Natural killer cell (primary cell): ENCODE measurements at regions not wholly inside any gene's neighbourhood (a gene's known extent, or its start where the extent isn't known, plus 50 kb on each side); places are given as distances from the start of the nearest gene placed in this dataset.

ENCODE experiments used
- ATAC-seq, 3 donors: fragments of 150-1000 bp in 2 of 3; fragments of 200-7000 bp in 1 of 3; cut with Tn5 transposase; 1 replicate in 1 of 3; 2 replicates in 2 of 3; pipeline ENCODE4 v1.10.0; 2021; ENCODE audit warnings: mild to moderate bottlenecking in 2 of 3, moderate library complexity in 2 of 3
- DNase-seq, 2 donors: peaks; one replicate each; pipeline versions ENCODE4 v3.0.0 to v3.0.0-alpha.2; 2013 to 2021; ENCODE audit warnings: mixed read lengths in 1 of 2
- H3K27ac ChIP-seq: one replicate; pipeline ENCODE4 v1.5.1; 2013; ENCODE audit warnings: mild to moderate bottlenecking, low read length
- H3K27me3 ChIP-seq: one replicate; pipeline ENCODE4 v1.6.1; 2013; ENCODE audit warnings: low read length; ENCODE audit not compliant: control insufficient read depth, insufficient read depth
- H3K36me3 ChIP-seq: one replicate; pipeline ENCODE4 v1.6.1; 2013; ENCODE audit warnings: low read length; ENCODE audit not compliant: control insufficient read depth, insufficient read depth
- H3K4me1 ChIP-seq: one replicate; pipeline ENCODE4 v1.6.1; 2013; ENCODE audit warnings: low read length; ENCODE audit not compliant: control insufficient read depth, insufficient read depth
- H3K4me3 ChIP-seq: one replicate; pipeline ENCODE4 v1.5.1; 2013; ENCODE audit warnings: low read length
- H3K9me3 ChIP-seq: one replicate; pipeline ENCODE4 v1.6.1; 2013; ENCODE audit warnings: low read length; ENCODE audit not compliant: control insufficient read depth, insufficient read depth
- H3K27ac Mint-ChIP-seq, 2 donors: one replicate each; pipeline ENCODE4 v1.8.0; 2022; ENCODE audit warnings: mild to moderate bottlenecking in 2 of 2, mixed read lengths in 2 of 2, moderate library complexity in 1 of 2
- H3K27me3 Mint-ChIP-seq, 2 donors: one replicate each; pipeline ENCODE4 v1.8.0; 2022; ENCODE audit warnings: low read depth in 2 of 2, mixed read lengths in 2 of 2
- H3K36me3 Mint-ChIP-seq: one replicate; pipeline ENCODE4 v1.8.0; 2022; ENCODE audit warnings: mixed read lengths
- H3K4me1 Mint-ChIP-seq, 2 donors: one replicate each; pipeline ENCODE4 v1.8.0; 2022; ENCODE audit warnings: mixed read lengths in 2 of 2
- H3K4me3 Mint-ChIP-seq: one replicate; pipeline ENCODE4 v1.8.0; 2022; ENCODE audit warnings: mild to moderate bottlenecking, moderate library complexity, mixed read lengths
- H3K9me3 Mint-ChIP-seq, 2 donors: one replicate each; pipeline ENCODE4 v1.8.0; 2022; ENCODE audit warnings: mixed read lengths in 2 of 2
- WGBS: methylation state at CpG from one replicate; pipeline ENCODE4 v1.1.7; 2013; ENCODE audit warnings: missing lambda C conversion rate; ENCODE audit not compliant: insufficient coverage; 5-methylcytosine and 5-hydroxymethylcytosine counted together
- intact Hi-C: fragments of 100-400 bp; cut with micrococcal nuclease; formaldehyde crosslinking; loops from one replicate; pipeline ENCODE4 v1.14.2; 2022
- TF ChIP-seq, protein P1 (sequence below): fragments of 200-600 bp; IDR thresholded peaks from one replicate; pipeline ENCODE4 v1.8.0; 2022; ENCODE audit warnings: antibody characterized with exemption

DNA sequence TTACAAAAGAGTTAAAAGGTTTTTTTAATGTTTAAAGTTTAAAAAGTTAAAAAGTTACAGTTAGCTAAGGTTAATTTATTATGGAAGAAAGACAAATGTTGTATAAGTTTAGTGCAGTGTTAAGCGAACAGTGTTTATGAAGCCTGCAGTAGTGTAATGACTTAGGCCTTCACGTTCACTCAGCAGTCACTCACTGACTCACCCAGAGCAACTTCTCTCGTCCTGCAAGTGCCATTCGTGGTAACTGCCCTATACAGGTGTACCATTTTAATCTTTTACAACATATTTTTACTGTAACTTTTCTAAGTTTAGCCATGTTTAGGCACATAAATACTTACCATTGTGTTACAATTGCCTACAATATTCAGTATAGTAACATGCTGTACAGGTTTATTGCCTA lies 398.2 kb upstream of the NBEA start:
- Mint-ChIP-seq H3K36me3 (no peaks in the 10 kb centered on the region), H3K27me3 (no peaks in the 10 kb centered on the region), H3K4me3 (no peak overlapping the region), H3K9me3 (peaks cover 8 to 15% of the 10 kb centered on the region in 2 donors), H3K27ac (no peak overlapping the region), H3K4me1 (no peaks in the 10 kb centered on the region)
- TF ChIP-seq, protein P1, sequence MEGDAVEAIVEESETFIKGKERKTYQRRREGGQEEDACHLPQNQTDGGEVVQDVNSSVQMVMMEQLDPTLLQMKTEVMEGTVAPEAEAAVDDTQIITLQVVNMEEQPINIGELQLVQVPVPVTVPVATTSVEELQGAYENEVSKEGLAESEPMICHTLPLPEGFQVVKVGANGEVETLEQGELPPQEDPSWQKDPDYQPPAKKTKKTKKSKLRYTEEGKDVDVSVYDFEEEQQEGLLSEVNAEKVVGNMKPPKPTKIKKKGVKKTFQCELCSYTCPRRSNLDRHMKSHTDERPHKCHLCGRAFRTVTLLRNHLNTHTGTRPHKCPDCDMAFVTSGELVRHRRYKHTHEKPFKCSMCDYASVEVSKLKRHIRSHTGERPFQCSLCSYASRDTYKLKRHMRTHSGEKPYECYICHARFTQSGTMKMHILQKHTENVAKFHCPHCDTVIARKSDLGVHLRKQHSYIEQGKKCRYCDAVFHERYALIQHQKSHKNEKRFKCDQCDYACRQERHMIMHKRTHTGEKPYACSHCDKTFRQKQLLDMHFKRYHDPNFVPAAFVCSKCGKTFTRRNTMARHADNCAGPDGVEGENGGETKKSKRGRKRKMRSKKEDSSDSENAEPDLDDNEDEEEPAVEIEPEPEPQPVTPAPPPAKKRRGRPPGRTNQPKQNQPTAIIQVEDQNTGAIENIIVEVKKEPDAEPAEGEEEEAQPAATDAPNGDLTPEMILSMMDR, result no peak
- 85% methylated on average over 4 of the region's 4 CpGs for WGBS
- DNase-seq (no peak), ATAC-seq (no peak)
- H3K27me3 ChIP-seq, result no peaks in the 10 kb centered on the region
- H3K36me3 ChIP-seq, result no peaks in the 10 kb centered on the region
- no peak overlapping the region for H3K4me3 ChIP-seq
- no peaks in the 10 kb centered on the region for H3K9me3 ChIP-seq
- no peak overlapping the region for H3K27ac ChIP-seq
- H3K4me1 ChIP-seq, result no peaks in the 10 kb centered on the region
- intact Hi-C loops, result no loop called here

DNA sequence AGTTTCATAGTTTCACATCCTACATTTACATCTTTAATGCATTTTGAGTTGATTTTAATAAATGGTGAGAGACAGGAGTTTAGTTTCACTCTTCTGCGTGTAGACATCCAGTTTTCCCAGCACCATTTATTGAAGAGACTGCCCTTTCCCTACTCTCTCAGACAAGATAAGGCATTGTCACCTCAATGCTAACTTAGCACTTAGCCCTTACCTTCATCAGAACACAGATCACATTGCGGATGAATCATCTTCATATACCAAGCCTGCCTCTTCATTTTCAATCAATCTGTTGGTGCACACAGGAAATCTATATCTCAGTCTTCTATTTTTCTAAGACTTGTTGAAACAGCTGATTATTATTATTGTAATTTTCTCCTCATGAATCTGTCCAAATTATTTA lies 396.6 kb upstream of the NBEA start:
- H3K27ac Mint-ChIP-seq, result no peak overlapping the region
- 94% methylated on average over 2 of the region's 2 CpGs for WGBS

DNA sequence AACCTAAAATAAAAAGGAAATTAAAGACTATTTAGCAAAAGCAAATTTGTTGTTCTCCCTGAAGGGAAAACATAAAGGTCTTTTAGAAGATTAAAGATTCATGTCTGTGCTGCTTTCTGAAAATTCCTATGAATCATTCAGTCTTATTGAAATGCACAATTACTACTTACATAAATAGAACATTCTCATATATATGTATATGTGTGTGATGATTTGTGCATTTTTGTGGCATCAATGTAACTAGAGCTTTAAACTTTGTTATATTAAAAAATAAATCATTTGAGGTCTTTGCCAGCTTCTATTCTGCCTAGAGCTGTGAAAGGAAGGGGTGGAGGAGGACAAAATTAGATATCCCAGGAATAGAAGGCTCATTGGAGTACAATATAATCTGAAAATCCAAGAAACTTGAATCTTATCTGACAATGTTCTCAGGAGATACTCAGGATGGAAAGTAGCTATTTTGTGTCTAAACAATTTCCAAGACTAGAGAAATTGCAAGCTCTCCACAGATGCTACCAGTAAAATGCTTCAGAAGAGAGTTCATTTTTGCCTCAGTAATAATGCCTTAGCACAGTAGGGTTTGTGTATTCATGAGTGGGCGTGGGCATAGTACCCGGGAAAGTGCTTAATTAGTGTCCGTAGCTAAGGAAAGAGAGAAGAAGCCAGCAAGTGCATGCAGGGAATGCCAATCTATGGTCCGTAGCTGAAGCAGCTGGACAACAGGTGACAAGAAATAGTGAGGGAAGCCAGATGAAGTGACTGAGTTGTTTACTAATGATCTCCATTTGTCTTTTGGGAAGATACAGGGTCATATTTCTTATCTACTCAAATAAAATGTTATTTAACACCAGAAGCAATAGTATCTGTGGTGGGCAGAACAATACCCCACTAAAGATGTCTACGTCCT lies 395.5 kb upstream of the NBEA start:
- no peaks in the 10 kb centered on the region for H3K36me3 ChIP-seq
- no peak overlapping the region for H3K27ac ChIP-seq
- Mint-ChIP-seq H3K36me3 (no peaks in the 10 kb centered on the region), H3K9me3 (peaks cover 8 to 18% of the 10 kb centered on the region in 2 donors), H3K4me3 (no peak overlapping the region), H3K27me3 (no peaks in the 10 kb centered on the region), H3K4me1 (no peaks in the 10 kb centered on the region), H3K27ac (no peak overlapping the region)
- WGBS, result 66% methylated on average over 5 of the region's 5 CpGs
- intact Hi-C loops, result no loop called here
- H3K9me3 ChIP-seq, result no peaks in the 10 kb centered on the region
- no peaks in the 10 kb centered on the region for H3K4me1 ChIP-seq
- no peak for DNase-seq
- TF ChIP-seq, protein P1, result no peak
- H3K27me3 ChIP-seq, result no peaks in the 10 kb centered on the region
- no peak overlapping the region for H3K4me3 ChIP-seq
- ATAC-seq, result no peak

More for the DNA sequence above, 396.6 kb upstream of the NBEA start:
- no peak overlapping the region for H3K4me3 ChIP-seq
- H3K27me3 ChIP-seq, result no peaks in the 10 kb centered on the region
- Mint-ChIP-seq H3K4me3 (no peak overlapping the region), H3K4me1 (no peaks in the 10 kb centered on the region), H3K27me3 (no peaks in the 10 kb centered on the region), H3K36me3 (no peaks in the 10 kb centered on the region), H3K9me3 (peaks cover 8 to 15% of the 10 kb centered on the region in 2 donors)
- no peak for ATAC-seq
- H3K36me3 ChIP-seq, result no peaks in the 10 kb centered on the region
- DNase-seq, result no peak
- intact Hi-C loops, result no loop called here
- TF ChIP-seq, protein P1, result no peak
- no peak overlapping the region for H3K27ac ChIP-seq
- H3K9me3 ChIP-seq, result no peaks in the 10 kb centered on the region
- H3K4me1 ChIP-seq, result no peaks in the 10 kb centered on the region
